GM12878 (cell line): ENCODE measurements at regions not wholly inside any gene's neighbourhood (a gene's known extent, or its start where the extent isn't known, plus 50 kb on each side); places are given as distances from the start of the nearest gene placed in this dataset.

Experiments
- CTCF ChIP-seq, 3 experiments: IDR thresholded peaks in 2 of 3; conservative IDR thresholded peaks in 1 of 3; 2 replicates each; pipeline ENCODE4 v1.5.1; 2011; ENCODE audit warnings: low read depth in 3 of 3, low read length in 3 of 3, mild to moderate bottlenecking in 3 of 3, control low read depth in 2 of 3, moderate library complexity in 2 of 3, inconsistent platforms in 1 of 3, mixed read lengths in 1 of 3; ENCODE audit not compliant: control insufficient read depth in 2 of 3, insufficient read depth in 1 of 3; ENCODE audit errors: extremely low read depth in 1 of 3
- EP300 ChIP-seq, 2 experiments: fragments of 150-350 bp in 1 of 2; IDR thresholded peaks; 2 replicates each; pipeline ENCODE4 v1.6.1; 2011 to 2012; ENCODE audit warnings: low read depth in 2 of 2, low read length in 2 of 2, borderline replicate concordance in 1 of 2, improper control_type of control experiment in 1 of 2, inconsistent platforms in 1 of 2; ENCODE audit not compliant: control insufficient read depth in 1 of 2
- ETV6 ChIP-seq, 2 experiments: fragments of 450-650 bp in 1 of 2; IDR thresholded peaks in 1 of 2; conservative IDR thresholded peaks in 1 of 2; 2 replicates each; pipeline ENCODE4 v1.6.1; 2014; ENCODE audit warnings: antibody characterized with exemption in 1 of 2, borderline replicate concordance in 1 of 2, low read depth in 1 of 2, mild to moderate bottlenecking in 1 of 2, moderate library complexity in 1 of 2
- HDGF ChIP-seq: fragments of 450-650 bp; IDR thresholded peaks from 2 replicates; pipeline ENCODE4 v1.6.1; 2016; ENCODE audit warnings: antibody characterized with exemption
- MAX ChIP-seq: IDR thresholded peaks from 2 replicates; pipeline ENCODE4 v1.6.1; 2012; ENCODE audit warnings: low read depth, low read length, improper control_type of control experiment
- NR2C1 ChIP-seq: fragments of 450-650 bp; IDR thresholded peaks from 2 replicates; pipeline ENCODE4 v1.6.1; 2017; ENCODE audit warnings: antibody characterized with exemption, mild to moderate bottlenecking, moderate library complexity
- PBX3 ChIP-seq: IDR thresholded peaks from 2 replicates; pipeline ENCODE4 v1.6.1; 2011; ENCODE audit warnings: mild to moderate bottlenecking, low read depth, low read length, moderate library complexity; ENCODE audit not compliant: insufficient replicate concordance
- POLR2A ChIP-seq: IDR thresholded peaks from 2 replicates; pipeline ENCODE4 v1.6.1; 2011; ENCODE audit warnings: low read depth, mild to moderate bottlenecking, low read length
- POLR2AphosphoS5 ChIP-seq: IDR thresholded peaks from 2 replicates; pipeline ENCODE4 v1.6.1; 2011; ENCODE audit warnings: mild to moderate bottlenecking, low read length, inconsistent platforms
- STAT3 ChIP-seq: IDR thresholded peaks from 2 replicates; pipeline ENCODE4 v1.6.1; 2011; ENCODE audit warnings: low read depth, low read length, improper control_type of control experiment
- ZBTB4 ChIP-seq: fragments of 450-650 bp; formaldehyde crosslinking; IDR thresholded peaks from 2 replicates; pipeline ENCODE4 v1.4.0; 2022; ENCODE audit warnings: mild to moderate bottlenecking, moderate library complexity

GRCh38 chr12:103020839-103021238 lies 63.4 kb downstream of the ASCL1 start:
- TF ChIP-seq ETV6 (conservative IDR thresholded peaks at IDR 0.05 in 1 of 2, IDR thresholded peaks at IDR 0.05 in 1 of 2; ENCODE audit: borderline replicate concordance in 1 of 2, low read depth in 1 of 2) (no peak), STAT3 (no peak), POLR2AphosphoS5 (no peak), CTCF (IDR thresholded peaks at IDR 0.05 in 2 of 3, conservative IDR thresholded peaks at IDR 0.05 in 1 of 3; ENCODE audit: control insufficient read depth in 2 of 3, extremely low read depth in 1 of 3, insufficient read depth in 1 of 3, low read depth in 3 of 3, low read length in 3 of 3) (no peak), PBX3 (no peak), NR2C1 (no peak), POLR2A (no peak), EP300 (IDR thresholded peaks at IDR 0.05; ENCODE audit: borderline replicate concordance in 1 of 2, control insufficient read depth in 1 of 2, low read depth in 2 of 2, low read length in 2 of 2) (no peak), ZBTB4 (CRISPR knock-in tag) (no peak), HDGF (no peak), MAX (no peak)
